Fibroblast of peridontal ligament (primary cell): ENCODE measurements at regions not wholly inside any gene's neighbourhood (a gene's known extent, or its start where the extent isn't known, plus 50 kb on each side); places are given as distances from the start of the nearest gene placed in this dataset.
"Not testable (repeated sequence)": the region's sequence is repeated elsewhere in the genome, so short reads cannot be mapped to it uniquely, and the experiment has no call there.

Experiments used
- DNase-seq: peaks from one replicate; pipeline ENCODE4 v3.0.0-alpha.2; 2010; ENCODE audit errors: extremely low read depth

DNA sequence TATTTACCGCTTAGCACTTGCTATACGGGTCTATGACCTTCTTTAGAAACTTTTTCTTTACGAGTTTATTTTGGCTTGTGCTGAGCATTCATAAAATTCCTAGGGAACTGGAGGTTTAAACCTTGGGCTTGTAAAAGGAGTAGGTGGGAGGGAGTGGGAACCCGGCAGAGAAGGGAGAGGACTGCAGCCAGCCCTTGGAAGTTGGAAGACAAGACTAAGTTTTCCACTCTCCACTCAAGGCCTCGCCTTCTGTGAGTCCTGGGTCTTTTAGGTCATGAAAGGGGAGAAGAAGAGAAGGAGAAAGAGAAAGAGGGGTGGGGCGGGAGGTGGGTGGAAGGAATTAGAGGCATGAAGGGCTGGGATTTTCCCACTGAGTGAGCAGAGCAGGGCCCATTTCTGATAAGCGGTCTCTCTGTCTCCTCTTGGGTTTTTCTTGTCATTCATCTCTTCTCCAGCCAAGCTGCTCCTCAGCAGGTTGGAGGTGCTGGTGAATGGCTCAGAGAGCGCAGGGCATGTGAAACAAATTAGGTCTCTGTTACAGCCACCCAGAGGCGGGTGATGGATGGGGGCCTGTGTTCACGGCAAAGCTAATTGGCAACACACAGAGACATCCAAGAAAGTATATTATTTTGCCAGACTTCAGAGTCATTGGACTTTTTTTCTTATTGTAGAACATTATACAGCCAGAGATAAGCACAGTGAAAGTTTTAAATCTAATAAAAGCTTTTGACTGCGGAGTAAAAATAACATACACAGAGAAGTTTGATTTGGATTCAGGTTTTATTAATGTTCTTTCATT, 247.3 kb downstream of the FOXD2 start:
- no peak for DNase-seq

GRCh38 chr1:47685763-47686066, 247.9 kb downstream of the FOXD2 start:
- DNase-seq = no peak

DNA sequence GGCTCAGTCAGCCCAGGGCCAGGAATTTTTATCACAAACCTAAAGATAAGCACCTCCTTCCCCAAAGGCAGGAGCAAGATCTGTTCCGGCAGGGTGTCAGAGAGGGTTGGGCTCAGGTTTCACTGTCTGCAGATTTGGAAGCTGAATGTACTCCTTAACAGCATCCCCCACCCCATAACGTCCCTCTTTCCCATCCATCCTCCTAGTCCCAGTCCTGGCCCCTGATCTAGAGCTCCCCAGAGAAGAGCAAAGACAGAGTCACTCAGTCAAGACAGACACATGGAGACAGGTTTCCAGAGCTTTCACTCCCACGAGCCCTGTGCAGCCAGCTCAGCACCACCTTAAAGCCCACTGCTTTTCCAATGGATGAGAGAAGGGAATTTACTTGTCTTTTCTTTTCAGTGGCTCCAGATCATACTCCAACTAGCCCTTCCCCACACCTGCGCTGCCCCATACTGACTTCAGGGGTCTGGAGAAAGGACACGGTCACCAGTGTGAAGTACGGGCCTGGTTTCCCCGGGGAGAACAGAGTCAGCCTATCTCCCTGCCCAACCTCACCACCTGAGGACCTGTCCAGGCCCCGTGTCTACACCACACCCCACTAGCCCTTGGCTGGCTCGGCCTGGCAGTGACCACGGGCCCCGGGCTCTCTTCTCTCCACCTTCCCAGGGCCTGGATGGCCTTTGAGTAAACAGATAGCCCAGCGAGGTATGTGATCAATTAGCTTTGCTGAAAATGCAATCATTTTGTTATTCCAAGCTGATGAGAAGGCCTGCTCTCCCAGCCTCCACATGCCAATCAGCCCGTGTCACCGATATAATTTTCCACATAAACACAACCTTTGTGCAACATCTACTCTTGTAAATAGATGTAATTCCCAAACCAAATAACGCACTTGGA, 249.1 kb downstream of the FOXD2 start:
- DNase-seq = peak; percentile 60

DNA sequence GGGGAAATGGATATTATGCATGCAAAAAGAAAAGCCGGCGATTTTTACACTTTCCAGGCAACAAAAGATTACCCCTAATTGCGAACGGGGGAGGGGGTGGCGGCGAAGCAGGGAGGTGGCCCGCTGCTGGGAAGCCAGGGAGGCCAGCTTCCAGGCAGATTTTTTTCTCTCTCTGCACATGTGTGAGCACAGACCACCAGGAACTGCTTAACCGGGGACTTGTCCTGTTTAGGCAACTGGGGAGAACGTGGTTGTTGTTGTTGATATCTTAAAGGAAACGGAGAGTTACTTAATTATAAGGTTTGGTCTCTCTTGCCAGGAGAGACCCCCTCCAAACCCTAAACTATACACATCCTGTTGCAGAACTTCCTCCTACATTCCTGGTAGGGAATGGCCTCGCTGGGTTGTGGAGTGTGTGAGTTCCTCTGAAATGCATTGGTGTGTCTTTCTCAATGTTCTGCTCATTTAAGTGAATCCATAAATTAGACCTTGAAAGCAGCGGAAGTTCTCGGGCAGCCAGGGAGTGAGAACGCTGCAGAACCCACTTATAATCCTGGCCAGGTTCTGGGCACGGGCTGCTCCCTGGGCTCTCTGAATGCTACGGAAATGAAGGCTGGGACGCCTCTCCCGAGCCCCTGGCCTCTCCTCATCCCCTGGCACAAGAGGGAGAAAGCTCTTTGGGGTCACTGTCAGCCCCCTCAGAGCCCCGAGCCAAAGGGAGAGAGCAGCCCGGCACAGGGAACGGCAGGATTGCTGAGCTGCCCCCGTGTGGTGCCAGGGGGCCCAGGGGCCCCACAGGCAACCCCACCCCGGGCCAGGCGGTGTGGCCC, 250.0 kb downstream of the FOXD2 start:
- DNase-seq = no peak

DNA sequence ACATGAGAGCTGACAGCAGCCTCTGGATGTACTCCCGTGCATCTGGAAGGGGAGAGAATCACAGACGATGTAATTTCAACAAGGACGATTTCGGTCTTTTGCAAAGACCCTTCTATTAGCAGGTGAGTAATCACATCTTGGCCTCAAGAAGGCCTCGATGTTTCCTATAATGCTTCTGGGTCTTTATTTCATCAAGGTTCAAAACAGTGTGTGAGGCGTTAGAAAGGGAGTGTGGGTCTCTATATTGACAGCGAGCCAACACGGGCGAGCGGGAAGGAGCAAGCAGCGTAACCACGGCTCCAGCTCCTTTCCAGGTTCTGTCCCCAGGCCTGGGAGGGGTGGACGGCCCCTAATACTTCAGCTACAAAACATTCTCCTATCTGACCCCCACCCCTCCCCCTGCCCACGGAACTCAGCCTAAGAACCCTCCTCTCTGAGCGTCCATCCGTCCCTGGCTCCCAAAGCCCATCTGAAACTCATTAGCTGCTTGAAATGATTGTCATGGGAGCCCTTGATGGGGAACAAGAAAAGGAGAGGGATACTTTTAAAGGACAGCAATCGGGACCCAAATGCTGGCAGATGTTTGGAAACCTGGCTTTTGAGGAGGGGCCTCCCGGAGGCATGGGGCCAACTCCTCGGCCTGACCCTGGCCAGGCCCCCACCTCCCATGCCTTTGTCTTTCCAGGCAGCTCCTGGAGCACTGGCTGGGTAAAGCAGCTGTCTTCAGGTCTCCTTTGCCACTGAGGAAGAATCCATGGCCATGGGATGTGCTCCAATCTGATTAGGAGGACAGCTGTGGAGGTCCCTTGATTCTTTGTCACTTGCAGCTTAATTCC, 250.8 kb downstream of the FOXD2 start:
- no peak for DNase-seq

DNA sequence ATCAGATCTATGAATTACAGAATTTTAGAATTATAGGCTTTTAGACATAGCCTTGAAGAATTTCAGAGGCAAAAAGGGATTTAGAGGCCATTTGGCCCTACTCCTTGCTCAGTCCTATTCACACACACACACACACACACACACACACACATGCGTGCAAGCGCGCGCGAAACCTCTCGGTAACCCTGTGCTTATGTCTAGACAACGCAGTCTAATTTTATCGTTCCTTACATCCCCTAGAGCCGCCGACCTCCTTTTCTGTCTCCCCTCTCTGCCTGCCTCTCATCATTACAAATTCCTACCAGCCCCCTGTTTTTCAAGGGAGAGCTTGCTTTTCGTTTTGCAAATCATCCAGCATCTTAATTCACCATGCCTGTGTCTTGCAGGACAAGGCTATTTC, 252.1 kb downstream of the FOXD2 start:
- DNase-seq = no peak

- peak; percentile 43 for DNase-seq
Measured at GRCh38 chr1:47690341-47691250, 252.8 kb downstream of the FOXD2 start.

DNA sequence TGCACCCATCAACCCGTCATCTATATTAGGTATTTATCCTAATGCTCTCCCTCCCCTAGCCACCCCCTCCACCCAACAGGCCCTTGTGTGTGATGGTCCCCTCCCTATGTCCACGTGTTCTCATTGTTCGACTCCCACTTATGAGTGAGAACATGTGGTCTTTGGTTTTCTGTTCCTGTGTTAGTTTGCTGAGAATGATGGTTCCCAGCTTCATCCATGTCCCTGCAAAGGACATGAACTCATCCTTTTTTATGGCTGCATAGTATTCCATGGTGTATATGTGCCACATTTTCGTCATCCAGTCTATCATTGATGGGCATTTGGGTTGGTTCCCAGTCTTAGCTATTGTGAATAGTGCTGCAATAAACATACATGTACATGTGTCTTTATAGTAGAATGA, 253.4 kb downstream of the FOXD2 start:
- DNase-seq = not testable (repeated sequence)

DNA sequence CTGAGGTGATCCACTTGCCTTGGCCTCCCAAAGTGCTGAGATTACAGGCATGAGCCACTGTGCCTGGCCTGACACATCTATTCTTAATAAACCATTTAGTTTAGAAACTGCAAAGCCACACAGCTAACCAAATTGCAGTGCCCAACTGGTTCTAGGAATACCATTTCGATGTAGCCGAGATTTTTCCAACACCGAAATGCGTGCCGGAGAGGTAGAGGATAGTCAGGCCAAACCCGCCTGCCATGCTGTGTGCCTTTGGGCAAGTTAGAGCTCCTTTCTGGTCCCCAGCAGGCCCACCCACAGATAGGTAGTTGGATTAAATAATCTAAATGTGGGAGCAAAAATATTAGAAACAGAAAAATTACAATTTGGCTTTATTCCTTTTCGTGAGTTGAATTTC, 254.4 kb downstream of the FOXD2 start:
- DNase-seq = no peak

DNA sequence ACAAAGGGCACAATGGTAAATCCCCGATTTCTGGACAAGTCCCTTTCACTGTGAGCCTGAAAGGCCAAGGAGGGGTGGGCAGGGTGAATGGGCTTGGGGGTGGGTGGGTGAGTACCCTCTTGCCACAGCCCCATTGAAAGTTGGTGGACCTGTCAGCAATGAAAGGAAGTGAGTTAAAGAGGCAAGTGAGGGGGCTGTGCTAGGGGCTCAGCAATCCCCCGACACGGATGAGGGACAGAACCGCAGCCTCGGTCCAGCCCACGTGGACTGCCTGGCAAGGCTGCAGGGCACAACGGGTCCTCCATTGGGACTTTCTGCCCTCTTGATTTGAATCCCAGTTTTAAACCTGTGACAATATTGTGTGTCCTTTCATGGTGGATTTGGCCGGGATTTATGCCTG, 255.3 kb downstream of the FOXD2 start:
- DNase-seq = no peak

GRCh38 chr1:47694011-47694890, 256.4 kb downstream of the FOXD2 start:
- DNase-seq = no peak

- no peak for DNase-seq
Measured at GRCh38 chr1:47696404-47696736, 258.5 kb downstream of the FOXD2 start.

- DNase-seq = no peak
Measured at GRCh38 chr1:47696737-47697441, 259.0 kb downstream of the FOXD2 start.

GRCh38 chr1:47697616-47698335, 259.9 kb downstream of the FOXD2 start:
- no peak for DNase-seq

DNA sequence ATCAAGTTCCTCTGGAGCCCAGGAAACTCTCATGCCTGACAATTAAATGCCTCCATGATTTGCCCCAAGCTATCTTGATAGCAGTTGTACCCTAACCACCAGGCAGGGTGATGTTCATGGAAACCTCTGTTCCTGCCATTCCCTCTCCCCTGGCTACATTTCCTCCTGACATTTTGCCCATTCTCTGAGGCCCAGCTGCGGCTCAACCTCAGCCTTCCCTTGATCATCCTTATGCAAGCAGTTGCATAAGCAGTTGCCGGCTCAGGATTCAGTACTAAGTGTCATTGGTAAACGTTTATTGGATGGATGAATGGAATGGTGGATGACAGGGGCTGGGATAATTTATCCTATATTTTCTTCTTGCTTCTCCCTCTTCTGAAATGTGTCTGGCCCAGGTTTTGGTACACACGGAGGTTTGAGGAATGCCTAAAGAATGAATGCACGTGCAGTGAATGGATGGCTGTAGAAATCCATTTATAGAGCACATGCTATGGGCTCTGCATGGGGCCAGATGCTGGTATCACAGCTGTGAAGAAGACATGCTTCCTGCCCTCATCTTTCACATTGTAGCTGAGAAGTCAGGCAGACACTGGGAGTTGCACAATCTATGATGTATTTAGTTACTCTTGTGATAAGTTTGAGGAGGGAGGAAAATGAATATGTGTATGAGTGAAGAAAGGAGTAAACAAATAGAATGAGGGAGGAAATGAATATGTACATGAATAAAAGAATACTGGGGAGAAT, 261.8 kb downstream of the FOXD2 start:
- peak; percentile 57 for DNase-seq

DNA sequence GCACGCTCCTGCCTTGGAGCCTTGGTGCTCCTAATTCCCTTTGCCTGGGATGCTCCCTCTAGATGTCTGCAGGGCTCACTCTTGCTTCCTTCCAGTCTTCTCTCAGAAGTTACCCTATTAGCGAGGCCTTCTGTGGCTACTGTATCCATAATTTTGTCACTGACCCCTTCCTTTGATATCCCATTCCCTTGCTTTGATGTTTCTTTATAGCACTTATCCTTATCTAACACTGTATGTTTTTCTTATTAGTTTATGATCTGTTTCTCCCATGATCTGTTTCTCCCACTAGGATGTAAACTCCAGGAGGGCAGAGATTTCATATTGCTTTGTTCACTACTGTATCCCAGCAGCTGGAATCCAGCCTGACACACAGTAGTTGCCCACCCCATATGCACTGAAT, 263.4 kb downstream of the FOXD2 start:
- DNase-seq = no peak

GRCh38 chr1:47701741-47702515, 264.1 kb downstream of the FOXD2 start:
- DNase-seq = no peak
